ENCODE measurements at regions not wholly inside any gene's neighbourhood (a gene's known extent, or its start where the extent isn't known, plus 50 kb on each side); places are given as distances from the start of the nearest gene placed in this dataset.

GRCh38 chr3:177599837-177600236 lies 402.6 kb upstream of the TBL1XR1 start:
- TF ChIP-seq POLR2AphosphoS5 (IDR thresholded peaks at IDR 0.05; ENCODE audit: low read depth, low read length) (no peak), POLR2A (IDR thresholded peaks at IDR 0.05; ENCODE audit: low read depth, low read length) (no peak), SPI1 (IDR thresholded peaks at IDR 0.05; ENCODE audit: low read depth, low read length) (no peak), TAF1 (IDR thresholded peaks at IDR 0.05; ENCODE audit: low read depth, low read length) (no peak)

Measured in GM12891 (cell line).